Neutrophil (primary cell): ENCODE measurements at regions not wholly inside any gene's neighbourhood (a gene's known extent, or its start where the extent isn't known, plus 50 kb on each side); places are given as distances from the start of the nearest gene placed in this dataset.

Source experiments
- H3K27ac ChIP-seq: fragments of 200-600 bp; sonication (generic); 2 replicates; pipeline ENCODE4 v1.5.1; 2016; ENCODE audit warnings: mild to moderate bottlenecking, moderate library complexity
- H3K27me3 ChIP-seq: fragments of 200-600 bp; sonication (generic); 2 replicates; pipeline ENCODE4 v1.6.0; 2016; ENCODE audit warnings: mild to moderate bottlenecking
- H3K36me3 ChIP-seq: fragments of 200-600 bp; sonication (generic); 2 replicates; pipeline ENCODE4 v1.5.1; 2017
- H3K4me1 ChIP-seq, 2 experiments: fragments of 200-600 bp in 1 of 2; sonication (generic) in 1 of 2; 1 replicate in 1 of 2; 2 replicates in 1 of 2; pipeline versions ENCODE4 v1.5.1 to v1.6.1; 2013 to 2016; ENCODE audit warnings: low read depth in 1 of 2, low read length in 1 of 2, mild to moderate bottlenecking in 1 of 2, moderate library complexity in 1 of 2; ENCODE audit not compliant: control insufficient read depth in 1 of 2, insufficient read depth in 1 of 2
- H3K4me3 ChIP-seq, 2 experiments: fragments of 200-600 bp in 1 of 2; sonication (generic) in 1 of 2; 1 replicate in 1 of 2; 2 replicates in 1 of 2; pipeline ENCODE4 v1.5.1; 2013 to 2016; ENCODE audit warnings: low read depth in 1 of 2, low read length in 1 of 2, mild to moderate bottlenecking in 1 of 2, moderate library complexity in 1 of 2
- H3K9me3 ChIP-seq: fragments of 200-600 bp; sonication (generic); 2 replicates; pipeline ENCODE4 v1.5.1; 2016
- TF ChIP-seq, protein P1 (sequence below): fragments of 200-600 bp; sonication (generic); IDR thresholded peaks from 2 replicates; pipeline ENCODE4 v1.5.1; 2016; ENCODE audit warnings: antibody characterized with exemption

DNA sequence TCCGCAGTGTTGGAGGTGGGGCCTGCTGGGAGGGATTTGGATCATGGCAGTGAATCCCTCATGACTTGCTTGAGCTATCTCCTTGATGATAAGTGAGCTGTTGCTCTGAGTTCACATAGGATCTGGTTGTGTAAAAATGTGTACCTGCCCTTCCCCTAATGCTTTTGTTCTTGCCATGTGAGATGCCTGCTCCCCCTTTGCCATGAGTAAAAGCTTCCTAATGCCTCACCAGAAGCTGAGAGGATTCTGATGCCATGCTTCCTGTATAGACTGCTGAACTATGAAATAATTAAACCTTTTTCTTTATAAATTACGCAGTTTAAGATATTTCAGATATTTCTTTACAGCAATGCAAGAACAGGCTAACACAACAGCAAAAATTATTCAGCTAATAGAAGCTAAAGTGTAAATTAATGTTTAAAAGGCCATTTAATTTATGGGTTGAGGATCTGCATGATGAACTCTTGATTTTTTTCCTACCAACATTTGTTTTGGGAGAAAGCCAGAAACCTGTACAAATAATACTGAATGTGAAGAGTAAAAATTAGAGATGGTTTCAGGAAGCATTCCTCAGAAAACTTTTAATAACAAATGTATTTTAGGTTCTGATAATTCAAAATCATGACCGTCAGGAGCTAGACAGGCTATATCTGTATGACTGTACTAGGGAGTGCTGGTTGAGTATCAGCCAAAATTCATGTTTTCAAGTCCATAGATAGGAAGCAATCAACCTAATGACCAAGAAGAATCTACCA, 177.5 kb upstream of the GRIA4 start:
- Histone ChIP-seq H3K27me3 (no peaks in the 10 kb centered on the region), H3K4me3 (no peak overlapping the region), H3K27ac (no peak overlapping the region), H3K4me1 (no peaks in the 10 kb centered on the region), H3K36me3 (no peaks in the 10 kb centered on the region), H3K9me3 (no peaks in the 10 kb centered on the region)
- TF ChIP-seq, protein P1, sequence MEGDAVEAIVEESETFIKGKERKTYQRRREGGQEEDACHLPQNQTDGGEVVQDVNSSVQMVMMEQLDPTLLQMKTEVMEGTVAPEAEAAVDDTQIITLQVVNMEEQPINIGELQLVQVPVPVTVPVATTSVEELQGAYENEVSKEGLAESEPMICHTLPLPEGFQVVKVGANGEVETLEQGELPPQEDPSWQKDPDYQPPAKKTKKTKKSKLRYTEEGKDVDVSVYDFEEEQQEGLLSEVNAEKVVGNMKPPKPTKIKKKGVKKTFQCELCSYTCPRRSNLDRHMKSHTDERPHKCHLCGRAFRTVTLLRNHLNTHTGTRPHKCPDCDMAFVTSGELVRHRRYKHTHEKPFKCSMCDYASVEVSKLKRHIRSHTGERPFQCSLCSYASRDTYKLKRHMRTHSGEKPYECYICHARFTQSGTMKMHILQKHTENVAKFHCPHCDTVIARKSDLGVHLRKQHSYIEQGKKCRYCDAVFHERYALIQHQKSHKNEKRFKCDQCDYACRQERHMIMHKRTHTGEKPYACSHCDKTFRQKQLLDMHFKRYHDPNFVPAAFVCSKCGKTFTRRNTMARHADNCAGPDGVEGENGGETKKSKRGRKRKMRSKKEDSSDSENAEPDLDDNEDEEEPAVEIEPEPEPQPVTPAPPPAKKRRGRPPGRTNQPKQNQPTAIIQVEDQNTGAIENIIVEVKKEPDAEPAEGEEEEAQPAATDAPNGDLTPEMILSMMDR, result no peak

DNA sequence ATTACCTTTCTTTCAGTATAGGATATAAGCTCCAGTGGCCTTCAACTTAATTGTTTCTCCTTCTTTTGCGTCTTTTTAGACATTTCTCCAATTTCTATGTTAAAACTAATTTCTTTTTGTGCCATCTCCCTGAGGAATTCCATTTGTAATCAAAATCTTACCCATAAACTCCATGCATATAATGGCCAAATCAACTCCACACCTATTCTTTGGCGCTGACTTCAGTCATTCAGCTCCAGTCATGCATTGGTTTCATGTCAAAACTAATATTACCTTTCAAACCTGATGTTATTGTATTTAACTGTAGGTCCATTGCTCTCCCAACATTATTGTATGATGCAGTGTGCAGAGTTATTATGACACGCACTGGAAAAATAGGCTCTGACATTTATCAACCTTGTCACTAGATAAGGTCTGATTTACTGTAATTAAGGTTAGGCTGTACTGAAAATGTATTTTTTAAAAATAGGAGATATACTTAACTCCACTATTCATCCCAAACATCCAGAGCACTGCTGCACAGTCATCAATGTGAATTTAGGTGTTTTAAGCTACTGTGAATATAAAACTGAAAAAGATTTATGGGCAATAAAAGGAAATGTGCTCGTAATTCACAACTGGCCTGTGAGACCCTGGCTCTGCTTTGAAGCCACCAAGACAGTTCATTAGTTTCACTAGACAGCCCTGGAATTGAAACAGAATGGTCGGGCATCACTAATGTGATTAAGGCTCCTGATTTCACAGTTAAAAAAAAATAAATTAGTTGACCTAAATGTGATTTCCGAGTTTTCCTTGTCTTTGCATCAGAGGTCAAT, 180.6 kb upstream of the GRIA4 start:
- H3K9me3 ChIP-seq, result no peaks in the 10 kb centered on the region
- TF ChIP-seq, protein P1, result no peak
- no peaks in the 10 kb centered on the region for H3K36me3 ChIP-seq
- H3K4me3 ChIP-seq, result no peak overlapping the region
- no peaks in the 10 kb centered on the region for H3K4me1 ChIP-seq
- no peaks in the 10 kb centered on the region for H3K27me3 ChIP-seq
- H3K27ac ChIP-seq, result no peak overlapping the region

DNA sequence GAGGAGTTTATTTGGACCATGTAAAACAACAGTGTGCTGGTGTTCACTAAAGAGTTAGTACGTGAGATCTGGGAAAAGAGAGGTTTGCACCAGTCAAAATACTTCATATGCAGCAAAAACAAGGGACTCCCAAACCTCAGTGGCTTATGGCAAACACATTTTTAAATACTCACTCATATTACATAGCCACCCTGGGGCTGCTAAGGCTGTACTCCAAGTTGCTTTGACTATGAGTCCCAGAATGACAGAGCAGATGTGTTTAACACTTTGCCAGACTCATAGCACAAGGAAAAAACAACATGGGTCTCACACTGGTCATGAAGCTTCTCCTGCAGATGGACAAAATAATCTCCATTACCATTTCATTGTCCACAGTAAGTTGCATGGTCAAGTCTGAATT, 202.8 kb upstream of the GRIA4 start:
- H3K4me1 ChIP-seq, result no peaks in the 10 kb centered on the region

DNA sequence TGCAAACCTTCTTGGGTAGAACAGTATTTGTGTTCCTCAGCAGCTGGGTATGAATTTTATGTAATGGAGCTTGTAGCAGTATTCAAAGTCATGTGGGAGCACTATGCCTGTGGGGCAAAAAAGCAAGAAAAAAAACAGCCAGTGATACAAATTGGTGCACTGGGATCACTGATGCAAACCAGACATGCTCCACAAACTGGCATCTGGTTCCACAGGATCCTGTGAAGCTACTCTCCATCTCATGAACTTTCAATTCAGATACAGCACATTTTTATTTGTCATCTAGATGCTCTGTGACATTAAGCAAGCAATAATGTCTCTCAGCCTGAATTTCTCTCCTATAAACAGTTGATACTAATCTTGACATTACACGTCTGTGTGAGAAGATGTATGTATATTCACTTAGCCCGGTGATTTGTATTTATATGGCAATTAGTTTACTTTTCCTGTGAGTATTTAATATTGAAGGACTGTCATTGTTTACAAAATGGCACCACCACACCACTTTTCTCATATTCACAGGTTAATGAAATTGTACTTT, 208.5 kb upstream of the GRIA4 start:
- H3K27me3 ChIP-seq, result no peaks in the 10 kb centered on the region
- H3K9me3 ChIP-seq, result no peaks in the 10 kb centered on the region
- H3K4me1 ChIP-seq, result no peaks in the 10 kb centered on the region
- H3K36me3 ChIP-seq, result no peaks in the 10 kb centered on the region
- H3K4me3 ChIP-seq, result no peak overlapping the region
- TF ChIP-seq, protein P1, result no peak
- no peak overlapping the region for H3K27ac ChIP-seq

More for the DNA sequence above, 202.8 kb upstream of the GRIA4 start:
- TF ChIP-seq, protein P1, result no peak
- no peaks in the 10 kb centered on the region for H3K36me3 ChIP-seq
- no peaks in the 10 kb centered on the region for H3K27me3 ChIP-seq
- no peak overlapping the region for H3K27ac ChIP-seq
- H3K9me3 ChIP-seq, result no peaks in the 10 kb centered on the region
- H3K4me3 ChIP-seq, result no peak overlapping the region

DNA sequence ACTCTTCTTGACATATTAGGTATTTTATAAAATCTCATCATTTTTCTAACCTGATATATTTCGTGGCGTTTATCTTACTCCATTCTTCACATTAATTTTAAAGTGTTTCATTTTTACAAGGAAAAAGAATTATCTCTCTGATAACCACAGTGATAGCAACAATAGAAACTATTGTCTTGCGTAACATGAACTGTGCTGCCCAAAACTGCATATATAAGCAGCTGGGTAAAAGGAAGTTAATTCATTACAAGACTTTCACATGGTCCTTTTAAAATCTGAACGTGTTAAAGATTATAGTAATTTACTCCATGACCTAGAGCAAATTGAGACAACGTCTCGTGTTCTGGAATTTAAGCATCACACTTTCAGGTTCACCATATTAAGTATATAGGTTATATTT, 210.4 kb upstream of the GRIA4 start:
- H3K27me3 ChIP-seq, result no peaks in the 10 kb centered on the region
- TF ChIP-seq, protein P1, result no peak
- no peak overlapping the region for H3K27ac ChIP-seq
- no peaks in the 10 kb centered on the region for H3K36me3 ChIP-seq
- H3K4me3 ChIP-seq, result no peak overlapping the region
- H3K4me1 ChIP-seq, result no peaks in the 10 kb centered on the region
- no peaks in the 10 kb centered on the region for H3K9me3 ChIP-seq
